A549 (cell line): ENCODE measurements at regions not wholly inside any gene's neighbourhood (a gene's known extent, or its start where the extent isn't known, plus 50 kb on each side); places are given as distances from the start of the nearest gene placed in this dataset.

Experiments
- ATAC-seq, 2 experiments: fragments of 200-7000 bp in 1 of 2; fragments of >200 bp in 1 of 2; cut with Nextera tagmentation in 1 of 2; cut with Tn5 transposase in 1 of 2; 3 replicates each; pipeline versions ENCODE4 v1.8.0 to v1.9.1; 2018 to 2020; ENCODE audit warnings: mild to moderate bottlenecking in 1 of 2, moderate library complexity in 1 of 2
- CTCF ChIA-PET: fragments of 300-600 bp; sonication (Branson Sonifier 250); formaldehyde crosslinking; extraction: SDS; loops from one replicate; lab custom pipeline; 2021; ENCODE audit warnings: antibody characterized with exemption, inconsistent platforms; lab: Yijun Ruan, JAX
- POLR2A ChIA-PET: fragments of 350-600 bp; formaldehyde crosslinking; extraction: SDS; loops from one replicate; lab custom pipeline; 2021; ENCODE audit warnings: antibody characterized with exemption, inconsistent platforms; lab: Yijun Ruan, JAX
- DNase-seq, 2 experiments: peaks; one replicate each; pipeline versions ENCODE4 v3.0.0 to v3.0.0-alpha.2; 2011 to 2016; ENCODE audit warnings: low read depth in 1 of 2, low spot score in 1 of 2
- FAIRE-seq: peaks from 2 replicates; lab custom pipeline; 2011; peaks lifted over from hg19 to GRCh38; lab: Jason Lieb, UNC
- H3K27ac ChIP-seq, 2 experiments: fragments of >200 bp; sonication (Bioruptor Twin); formaldehyde crosslinking; 3 replicates each; pipeline ENCODE4 v1.5.1; 2016 to 2017
- H3K4me1 ChIP-seq: fragments of >200 bp; sonication (Bioruptor Twin); formaldehyde crosslinking; 3 replicates; pipeline ENCODE4 v1.6.1; 2016
- H3K4me2 ChIP-seq: fragments of >200 bp; sonication (Bioruptor Twin); formaldehyde crosslinking; 3 replicates; pipeline ENCODE4 v1.6.1; 2016
- H3K4me3 ChIP-seq: fragments of >200 bp; sonication (Bioruptor Twin); formaldehyde crosslinking; 3 replicates; pipeline ENCODE4 v1.5.1; 2016
- H3K9me3 ChIP-seq: fragments of >200 bp; sonication (Bioruptor Twin); formaldehyde crosslinking; 3 replicates; pipeline ENCODE4 v1.6.1; 2016
- CBX2 ChIP-seq: fragments of 200-600 bp; sonication (generic); IDR thresholded peaks from 2 replicates; pipeline ENCODE4 v1.6.1; 2016; ENCODE audit warnings: low read depth, mild to moderate bottlenecking, borderline replicate concordance
- CHD4 ChIP-seq: fragments of 200-600 bp; sonication (generic); IDR thresholded peaks from 2 replicates; pipeline ENCODE4 v1.6.1; 2016; ENCODE audit warnings: antibody characterized with exemption, mild to moderate bottlenecking, borderline replicate concordance
- EHF ChIP-seq: fragments of 250-450 bp; sonication (Bioruptor Pico); IDR thresholded peaks from 2 replicates; pipeline ENCODE4 v1.5.0; 2020; ENCODE audit warnings: mild to moderate bottlenecking
- ESRRA ChIP-seq: fragments of 150-350 bp; IDR thresholded peaks from 2 replicates; pipeline ENCODE4 v1.6.1; 2014; ENCODE audit warnings: mild to moderate bottlenecking, low read length, borderline replicate concordance
- FOSB ChIP-seq: fragments of 250-450 bp; sonication (Bioruptor Pico); IDR thresholded peaks from 2 replicates; pipeline ENCODE4 v1.5.0; 2020; ENCODE audit warnings: mild to moderate bottlenecking, moderate library complexity
- HDAC2 ChIP-seq: fragments of 200-600 bp; sonication (generic); IDR thresholded peaks from 2 replicates; pipeline ENCODE4 v1.6.1; 2016
- HEYL ChIP-seq: fragments of 250-450 bp; sonication (Bioruptor Pico); IDR thresholded peaks from 2 replicates; pipeline ENCODE4 v1.8.0; 2021; ENCODE audit warnings: mild to moderate bottlenecking, moderate library complexity
- HOXA7 ChIP-seq: fragments of 250-450 bp; sonication (Bioruptor Pico); IDR thresholded peaks from 2 replicates; pipeline ENCODE4 v1.5.0; 2020; ENCODE audit warnings: mild to moderate bottlenecking, moderate library complexity
- HOXB5 ChIP-seq: fragments of 250-450 bp; sonication (Bioruptor Pico); IDR thresholded peaks from 2 replicates; pipeline ENCODE4 v1.5.0; 2020; ENCODE audit warnings: mild to moderate bottlenecking, moderate library complexity
- JUNB ChIP-seq: fragments of >200 bp; sonication (Bioruptor Twin); formaldehyde crosslinking; IDR thresholded peaks from 2 replicates; pipeline ENCODE4 v1.6.1; 2016
- KDM1A ChIP-seq: fragments of 200-600 bp; sonication (generic); IDR thresholded peaks from 2 replicates; pipeline ENCODE4 v1.6.1; 2016; ENCODE audit warnings: low read depth, mild to moderate bottlenecking
- MYC ChIP-seq: IDR thresholded peaks from 2 replicates; pipeline ENCODE4 v1.6.1; 2012; ENCODE audit warnings: mild to moderate bottlenecking, inconsistent platforms, low read length, improper control_type of control experiment, borderline replicate concordance
- NR3C1 ChIP-seq: fragments of >200 bp; sonication (Bioruptor Twin); formaldehyde crosslinking; IDR thresholded peaks from 3 replicates; pipeline ENCODE4 v1.6.1; 2017
- POLR2AphosphoS2 ChIP-seq: conservative IDR thresholded peaks from 2 replicates; pipeline ENCODE4 v1.6.1; 2012; ENCODE audit warnings: low read length, improper control_type of control experiment, inconsistent platforms
- SREBF2 ChIP-seq: fragments of 450-650 bp; IDR thresholded peaks from 2 replicates; pipeline ENCODE4 v1.6.1; 2014; ENCODE audit warnings: mild to moderate bottlenecking, moderate library complexity
- TP53 ChIP-seq: fragments of 250-450 bp; sonication (Bioruptor Pico); IDR thresholded peaks from 2 replicates; pipeline ENCODE4 v1.5.0; 2021; ENCODE audit warnings: mild to moderate bottlenecking, moderate library complexity
- ZFP36 ChIP-seq: fragments of 450-650 bp; IDR thresholded peaks from 2 replicates; pipeline ENCODE4 v1.6.1; 2014; ENCODE audit warnings: borderline replicate concordance; ENCODE audit not compliant: partially characterized antibody
- ZNF302 ChIP-seq: fragments of 250-450 bp; sonication (Bioruptor Pico); IDR thresholded peaks from 2 replicates; pipeline ENCODE4 v1.9.0; 2021; ENCODE audit warnings: inconsistent platforms, mild to moderate bottlenecking, moderate library complexity
- ZSCAN20 ChIP-seq: fragments of 250-450 bp; sonication (Bioruptor Pico); IDR thresholded peaks from 2 replicates; pipeline ENCODE4 v1.8.0; 2022; ENCODE audit warnings: mild to moderate bottlenecking, moderate library complexity
- WGBS: methylation state at CpG from one replicate; pipeline ENCODE4 v1.1.6; 2017; ENCODE audit errors: missing lambda C conversion rate; 5-methylcytosine and 5-hydroxymethylcytosine counted together
- TF ChIP-seq, protein P1 (sequence below): fragments of 150-350 bp; IDR thresholded peaks from 2 replicates; pipeline ENCODE4 v1.6.1; 2014; ENCODE audit warnings: low read depth, mild to moderate bottlenecking, low read length
- TF ChIP-seq, protein P2 (sequence below): IDR thresholded peaks from 2 replicates; pipeline ENCODE4 v1.6.1; 2012
- TF ChIP-seq, protein P3 (sequence below): fragments of >200 bp; sonication (Bioruptor Twin); formaldehyde crosslinking; IDR thresholded peaks from 3 replicates; pipeline ENCODE4 v1.5.1; 2016
- TF ChIP-seq, protein P4 (sequence below): IDR thresholded peaks from 2 replicates; pipeline ENCODE4 v1.6.1; 2012; ENCODE audit warnings: low read depth, borderline replicate concordance
- TF ChIP-seq, protein P5 (sequence below): fragments of >200 bp; sonication (Bioruptor Twin); formaldehyde crosslinking; IDR thresholded peaks from 2 replicates; pipeline ENCODE4 v1.6.1; 2016
- TF ChIP-seq, protein P6 (sequence below): IDR thresholded peaks from 2 replicates; pipeline ENCODE4 v1.6.1; 2012

DNA sequence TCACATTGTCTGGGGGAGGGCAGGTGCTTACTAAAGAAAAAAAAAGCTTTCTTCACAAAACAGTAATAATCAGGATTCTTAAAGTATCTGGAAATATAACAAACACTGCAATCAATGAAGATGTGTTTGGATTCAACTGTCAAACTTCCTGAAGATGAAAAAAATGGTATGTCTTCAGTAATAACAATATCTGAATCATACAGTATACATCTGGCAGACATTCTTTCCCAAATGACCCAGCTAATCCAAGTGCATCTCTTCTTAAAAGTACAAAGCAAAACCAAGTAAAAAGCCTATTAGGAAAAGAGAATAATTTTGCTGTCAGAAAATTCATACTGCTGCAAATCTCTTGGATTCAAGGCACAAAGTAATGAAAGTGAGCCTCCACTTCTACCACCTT lies 145.0 kb upstream of the MCTP2 start (continued):
- TF ChIP-seq, protein P1, sequence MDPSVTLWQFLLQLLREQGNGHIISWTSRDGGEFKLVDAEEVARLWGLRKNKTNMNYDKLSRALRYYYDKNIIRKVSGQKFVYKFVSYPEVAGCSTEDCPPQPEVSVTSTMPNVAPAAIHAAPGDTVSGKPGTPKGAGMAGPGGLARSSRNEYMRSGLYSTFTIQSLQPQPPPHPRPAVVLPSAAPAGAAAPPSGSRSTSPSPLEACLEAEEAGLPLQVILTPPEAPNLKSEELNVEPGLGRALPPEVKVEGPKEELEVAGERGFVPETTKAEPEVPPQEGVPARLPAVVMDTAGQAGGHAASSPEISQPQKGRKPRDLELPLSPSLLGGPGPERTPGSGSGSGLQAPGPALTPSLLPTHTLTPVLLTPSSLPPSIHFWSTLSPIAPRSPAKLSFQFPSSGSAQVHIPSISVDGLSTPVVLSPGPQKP, result no peak
- TF ChIP-seq, protein P2, sequence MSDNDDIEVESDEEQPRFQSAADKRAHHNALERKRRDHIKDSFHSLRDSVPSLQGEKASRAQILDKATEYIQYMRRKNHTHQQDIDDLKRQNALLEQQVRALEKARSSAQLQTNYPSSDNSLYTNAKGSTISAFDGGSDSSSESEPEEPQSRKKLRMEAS, result no peak
- no peak for TF ChIP-seq HOXB5 (CRISPR knock-in tag)
- no peak for TF ChIP-seq KDM1A
- no peak for TF ChIP-seq MYC
- TF ChIP-seq JUNB, result no peak

DNA sequence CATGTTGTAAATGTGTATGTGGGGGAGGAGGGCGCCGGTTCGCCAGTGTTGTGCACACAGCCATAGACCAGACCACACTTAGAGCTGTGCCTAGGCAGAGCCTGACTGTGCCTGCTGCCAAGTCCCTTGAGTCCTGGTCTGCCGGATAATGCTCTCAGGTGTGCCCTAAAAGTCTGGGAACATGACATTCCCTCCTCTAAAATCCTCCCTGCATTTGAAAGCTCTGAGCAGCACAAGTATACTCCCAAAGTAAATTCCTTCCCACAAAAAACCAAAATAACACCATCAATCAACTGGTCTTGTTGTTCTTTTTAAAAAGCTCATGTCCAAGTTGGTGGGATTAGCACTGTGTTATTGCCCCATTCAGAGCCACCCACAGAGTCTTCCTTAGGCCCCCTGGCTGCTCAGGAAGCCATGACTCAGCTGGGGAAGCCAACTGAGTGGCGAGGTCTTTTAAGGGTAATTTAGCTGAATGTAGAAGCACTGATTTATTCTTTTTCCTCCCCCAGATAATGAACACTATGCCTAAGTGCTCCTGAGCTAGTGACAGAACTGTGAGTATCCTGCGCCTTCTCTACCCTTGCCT lies 147.8 kb upstream of the MCTP2 start:
- TF ChIP-seq CHD4 (no peak), TP53 (CRISPR knock-in tag) (no peak)
- TF ChIP-seq, protein P3, sequence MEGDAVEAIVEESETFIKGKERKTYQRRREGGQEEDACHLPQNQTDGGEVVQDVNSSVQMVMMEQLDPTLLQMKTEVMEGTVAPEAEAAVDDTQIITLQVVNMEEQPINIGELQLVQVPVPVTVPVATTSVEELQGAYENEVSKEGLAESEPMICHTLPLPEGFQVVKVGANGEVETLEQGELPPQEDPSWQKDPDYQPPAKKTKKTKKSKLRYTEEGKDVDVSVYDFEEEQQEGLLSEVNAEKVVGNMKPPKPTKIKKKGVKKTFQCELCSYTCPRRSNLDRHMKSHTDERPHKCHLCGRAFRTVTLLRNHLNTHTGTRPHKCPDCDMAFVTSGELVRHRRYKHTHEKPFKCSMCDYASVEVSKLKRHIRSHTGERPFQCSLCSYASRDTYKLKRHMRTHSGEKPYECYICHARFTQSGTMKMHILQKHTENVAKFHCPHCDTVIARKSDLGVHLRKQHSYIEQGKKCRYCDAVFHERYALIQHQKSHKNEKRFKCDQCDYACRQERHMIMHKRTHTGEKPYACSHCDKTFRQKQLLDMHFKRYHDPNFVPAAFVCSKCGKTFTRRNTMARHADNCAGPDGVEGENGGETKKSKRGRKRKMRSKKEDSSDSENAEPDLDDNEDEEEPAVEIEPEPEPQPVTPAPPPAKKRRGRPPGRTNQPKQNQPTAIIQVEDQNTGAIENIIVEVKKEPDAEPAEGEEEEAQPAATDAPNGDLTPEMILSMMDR, result no peak
- TF ChIP-seq, protein P4, sequence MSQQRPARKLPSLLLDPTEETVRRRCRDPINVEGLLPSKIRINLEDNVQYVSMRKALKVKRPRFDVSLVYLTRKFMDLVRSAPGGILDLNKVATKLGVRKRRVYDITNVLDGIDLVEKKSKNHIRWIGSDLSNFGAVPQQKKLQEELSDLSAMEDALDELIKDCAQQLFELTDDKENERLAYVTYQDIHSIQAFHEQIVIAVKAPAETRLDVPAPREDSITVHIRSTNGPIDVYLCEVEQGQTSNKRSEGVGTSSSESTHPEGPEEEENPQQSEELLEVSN, result no peak
- ChIA-PET CTCF (no interaction called here), POLR2A (no interaction called here)
- no peak overlapping the region for H3K4me2 ChIP-seq
- no peaks in the 10 kb centered on the region for H3K9me3 ChIP-seq
- no peak overlapping the region for H3K27ac ChIP-seq
- no peaks in the 10 kb centered on the region for H3K4me1 ChIP-seq
- DNase-seq (no peak), FAIRE-seq (no peak), ATAC-seq (no peak)
- H3K4me3 ChIP-seq, result no peak overlapping the region
- WGBS, result 14% methylated on average over 6 of the region's 6 CpGs

DNA sequence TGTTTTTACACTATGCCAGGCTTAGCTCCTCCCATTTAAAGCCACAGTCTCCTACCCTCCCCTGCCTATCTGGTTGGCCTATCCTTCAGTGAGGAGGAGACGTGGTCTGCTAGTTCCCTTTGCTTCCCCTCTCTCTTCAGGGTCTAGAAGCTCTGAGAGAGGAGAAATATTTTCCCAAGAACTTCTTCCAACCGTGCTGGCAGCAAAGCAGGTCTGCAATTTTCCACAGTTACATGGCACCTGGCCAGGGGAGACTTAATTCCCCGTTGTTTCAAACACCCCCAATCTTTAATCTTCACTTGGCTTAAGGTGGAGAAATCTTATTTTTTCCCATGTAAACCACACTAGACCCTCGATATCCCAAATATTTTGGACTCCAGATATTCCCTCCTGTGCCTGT lies 149.5 kb upstream of the MCTP2 start:
- H3K27ac ChIP-seq, result no peak overlapping the region
- ChIA-PET POLR2A (no interaction called here), CTCF (no interaction called here)
- whole genome bisulfite sequencing, result 3% methylated on average over 4 of the region's 4 CpGs
- ATAC-seq (no peak), FAIRE-seq (no peak), DNase-seq (no peak)
- no peaks in the 10 kb centered on the region for H3K9me3 ChIP-seq
- no peak overlapping the region for H3K4me3 ChIP-seq
- no peaks in the 10 kb centered on the region for H3K4me1 ChIP-seq
- TF ChIP-seq HDAC2 (no peak), JUNB (no peak)
- H3K4me2 ChIP-seq, result no peak overlapping the region

DNA sequence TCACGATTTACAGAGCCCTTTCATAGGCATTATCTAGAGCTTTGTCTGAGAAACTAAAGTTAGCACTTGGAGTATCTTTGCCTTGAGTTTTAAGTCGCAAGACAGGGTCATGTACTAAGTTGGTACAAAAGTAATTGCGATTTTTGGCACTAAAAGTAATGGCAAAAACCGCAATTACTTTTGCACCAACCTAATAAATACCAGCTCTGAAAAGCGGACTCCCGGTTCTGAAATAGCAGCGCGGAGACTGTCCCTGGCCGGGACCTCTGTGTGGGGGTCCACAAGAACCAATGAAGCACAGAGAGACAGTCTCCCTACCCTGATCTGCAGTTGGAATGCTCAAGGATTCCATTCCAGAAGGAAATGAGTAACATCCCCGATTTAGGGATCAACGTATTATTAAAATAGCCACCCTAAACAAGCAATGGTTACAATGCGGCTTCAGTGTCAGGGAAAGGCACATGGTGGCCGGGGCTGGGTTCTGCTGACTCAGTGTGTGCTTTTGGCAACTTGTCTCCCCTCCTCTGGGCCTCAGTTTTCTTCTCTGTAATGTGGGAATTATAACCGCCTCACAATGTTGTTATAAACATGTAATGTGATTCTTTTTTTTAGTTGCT lies 150.3 kb upstream of the MCTP2 start:
- Histone ChIP-seq H3K4me3 (no peak overlapping the region), H3K4me1 (no peaks in the 10 kb centered on the region), H3K4me2 (no peak overlapping the region), H3K9me3 (no peaks in the 10 kb centered on the region), H3K27ac (no peak overlapping the region)
- 39% methylated on average over 14 of the region's 14 CpGs for WGBS
- FAIRE-seq (no peak), ATAC-seq (no peak), DNase-seq (no peak)
- ChIA-PET CTCF (no interaction called here), POLR2A (no interaction called here)
- TF ChIP-seq, protein P5, sequence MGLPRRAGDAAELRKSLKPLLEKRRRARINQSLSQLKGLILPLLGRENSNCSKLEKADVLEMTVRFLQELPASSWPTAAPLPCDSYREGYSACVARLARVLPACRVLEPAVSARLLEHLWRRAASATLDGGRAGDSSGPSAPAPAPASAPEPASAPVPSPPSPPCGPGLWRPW, result no peak
- no peak for TF ChIP-seq EHF (CRISPR knock-in tag)
- no peak for TF ChIP-seq CBX2
- TF ChIP-seq, protein P3, result no peak
- TF ChIP-seq HOXA7, result no peak
- TF ChIP-seq ESRRA, result no peak
- TF ChIP-seq FOSB, result no peak
- TF ChIP-seq SREBF2, result no peak
- no peak for TF ChIP-seq ZSCAN20 (CRISPR knock-in tag)
- no peak for TF ChIP-seq ZFP36
- TF ChIP-seq NR3C1, result no peak
- no peak for TF ChIP-seq MYC
- TF ChIP-seq CHD4, result no peak
- TF ChIP-seq HEYL (CRISPR knock-in tag), result no peak
- no peak for TF ChIP-seq ZNF302
- no peak for TF ChIP-seq POLR2AphosphoS2
- TF ChIP-seq, protein P6, sequence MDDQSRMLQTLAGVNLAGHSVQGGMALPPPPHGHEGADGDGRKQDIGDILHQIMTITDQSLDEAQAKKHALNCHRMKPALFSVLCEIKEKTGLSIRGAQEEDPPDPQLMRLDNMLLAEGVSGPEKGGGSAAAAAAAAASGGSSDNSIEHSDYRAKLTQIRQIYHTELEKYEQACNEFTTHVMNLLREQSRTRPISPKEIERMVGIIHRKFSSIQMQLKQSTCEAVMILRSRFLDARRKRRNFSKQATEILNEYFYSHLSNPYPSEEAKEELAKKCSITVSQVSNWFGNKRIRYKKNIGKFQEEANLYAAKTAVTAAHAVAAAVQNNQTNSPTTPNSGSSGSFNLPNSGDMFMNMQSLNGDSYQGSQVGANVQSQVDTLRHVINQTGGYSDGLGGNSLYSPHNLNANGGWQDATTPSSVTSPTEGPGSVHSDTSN, result no peak
- no peak for TF ChIP-seq HOXB5 (CRISPR knock-in tag)
- no peak for TF ChIP-seq HDAC2
